Fibroblast of skin of left biceps (primary cell): ENCODE measurements at regions not wholly inside any gene's neighbourhood (a gene's known extent, or its start where the extent isn't known, plus 50 kb on each side); places are given as distances from the start of the nearest gene placed in this dataset.
"Not testable (repeated sequence)": the region's sequence is repeated elsewhere in the genome, so short reads cannot be mapped to it uniquely, and the experiment has no call there.

Experiments used
- DNase-seq, 2 experiments: peaks; one replicate each; pipeline ENCODE4 v3.0.0-alpha.2; 2013; ENCODE audit warnings: low read depth in 2 of 2

DNA sequence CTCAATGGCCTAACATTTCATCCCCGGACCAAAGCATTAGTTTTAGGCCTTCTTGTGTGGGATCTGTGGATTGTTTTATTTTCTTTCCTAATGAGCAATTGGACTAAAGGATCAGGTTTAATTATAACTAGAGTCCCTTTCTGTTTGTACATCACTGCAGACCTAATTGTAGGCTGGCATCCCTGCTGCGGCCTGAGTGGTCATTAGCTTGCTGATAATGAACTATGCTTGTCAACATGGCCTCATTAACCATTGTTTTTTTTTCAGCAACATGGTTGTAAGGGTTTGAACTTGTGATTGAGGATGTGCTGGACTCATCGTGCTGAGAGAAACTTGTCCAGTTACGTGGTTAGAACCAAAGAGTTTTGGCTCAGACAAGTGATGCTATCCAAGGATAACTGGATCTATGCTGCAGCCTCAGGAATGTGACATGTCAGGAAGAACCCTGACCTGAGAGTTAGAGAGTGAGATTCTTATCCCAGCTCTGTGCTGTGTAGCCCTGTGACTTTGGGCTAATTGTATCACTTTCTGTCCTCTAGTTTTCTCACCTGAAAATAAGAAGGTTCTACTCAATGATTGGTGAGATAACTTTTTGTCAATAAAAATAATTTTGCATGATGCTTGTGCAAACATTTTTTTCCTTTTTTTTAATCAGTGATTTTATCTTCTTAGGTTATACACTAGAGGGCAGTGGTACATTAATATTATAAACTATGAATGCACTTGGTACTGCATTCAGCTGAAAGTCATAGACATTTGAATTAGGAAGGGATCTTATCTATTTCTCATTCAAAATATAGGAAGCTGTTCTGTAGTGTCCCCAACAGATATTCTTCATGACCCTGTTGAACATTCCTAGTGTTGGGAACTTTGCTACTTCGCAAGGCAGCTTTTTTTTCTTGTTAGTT is 140.9 kb downstream of the RNF144B start:
- no peak for DNase-seq

DNA sequence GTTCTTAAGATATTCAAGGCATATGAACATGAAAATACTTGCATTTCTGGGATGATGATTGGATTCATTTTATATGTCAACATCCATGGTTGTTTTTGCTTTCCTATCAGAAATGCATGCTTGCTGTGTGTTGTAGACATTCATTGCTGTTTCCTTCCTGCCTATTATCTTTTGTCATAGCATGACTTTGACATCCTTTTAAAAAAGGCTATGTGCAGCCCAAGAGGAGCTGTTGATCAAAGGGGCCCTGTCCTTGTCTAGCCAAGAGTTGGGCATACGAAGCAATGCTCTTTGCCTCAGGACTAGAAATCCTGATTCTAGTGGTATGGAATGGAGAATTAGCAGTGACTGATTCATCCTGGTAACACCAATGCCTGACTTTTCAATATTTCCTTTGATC is 143.1 kb downstream of the RNF144B start:
- no peak for DNase-seq

DNA sequence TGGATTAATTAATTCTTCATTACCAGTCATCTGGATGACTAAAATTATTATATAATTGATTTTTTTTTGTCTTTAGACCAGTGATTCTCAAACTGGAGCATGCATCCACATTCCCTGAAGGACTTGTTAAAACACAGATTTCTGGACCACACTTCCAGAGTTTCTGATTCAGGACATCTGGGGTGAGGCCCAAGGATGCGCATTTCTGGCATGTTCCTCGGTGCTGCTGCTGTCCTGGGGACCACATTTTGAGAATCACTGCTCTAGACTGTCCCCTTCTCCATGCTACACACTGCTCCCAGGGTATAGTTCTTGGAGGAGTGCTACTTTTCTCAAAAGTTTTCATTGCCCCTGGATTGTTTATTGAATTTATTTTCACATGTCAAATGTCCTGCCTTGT is 145.0 kb downstream of the RNF144B start:
- no peak for DNase-seq

DNA sequence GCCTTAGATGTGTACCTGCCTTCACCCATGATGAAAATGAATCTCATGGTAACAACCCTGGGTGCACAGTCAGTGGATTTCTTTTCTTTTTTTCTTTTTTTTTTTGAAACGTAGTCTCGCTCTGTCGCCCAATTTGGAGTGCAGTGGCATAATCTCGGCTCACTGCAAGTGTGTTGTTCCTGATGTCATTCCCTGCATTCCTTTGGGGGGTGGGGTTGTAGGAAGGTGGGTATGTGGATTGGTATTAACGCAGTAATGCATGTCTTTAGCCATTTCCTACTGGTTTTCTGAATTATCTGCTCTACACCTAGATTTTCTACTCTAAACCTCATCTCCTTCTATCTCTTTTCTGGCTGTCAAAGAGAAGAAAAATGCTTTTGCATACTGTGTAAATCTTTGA is 146.6 kb downstream of the RNF144B start:
- DNase-seq, result no peak

DNA sequence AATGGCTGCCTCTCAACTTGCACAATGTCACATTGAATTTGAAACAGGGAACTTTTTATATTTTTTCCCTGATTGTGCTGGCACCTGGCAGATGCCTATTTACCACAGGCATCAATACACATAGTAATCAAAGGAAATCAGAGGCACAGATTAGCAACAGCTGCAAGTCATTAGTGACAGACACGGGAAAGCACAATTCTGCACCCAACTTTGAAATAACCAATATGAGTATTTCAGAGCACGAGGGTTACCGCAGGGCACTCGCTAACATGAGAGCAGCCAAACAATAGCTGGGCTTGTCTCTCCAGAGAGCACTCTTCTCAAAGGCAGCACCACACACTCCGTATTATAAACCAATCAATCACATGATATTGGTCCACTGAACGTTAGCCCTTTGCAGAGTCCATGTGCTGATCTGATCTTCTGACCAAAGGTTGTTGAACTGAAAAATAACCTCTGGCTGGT is 149.5 kb downstream of the RNF144B start:
- no peak for DNase-seq

DNA sequence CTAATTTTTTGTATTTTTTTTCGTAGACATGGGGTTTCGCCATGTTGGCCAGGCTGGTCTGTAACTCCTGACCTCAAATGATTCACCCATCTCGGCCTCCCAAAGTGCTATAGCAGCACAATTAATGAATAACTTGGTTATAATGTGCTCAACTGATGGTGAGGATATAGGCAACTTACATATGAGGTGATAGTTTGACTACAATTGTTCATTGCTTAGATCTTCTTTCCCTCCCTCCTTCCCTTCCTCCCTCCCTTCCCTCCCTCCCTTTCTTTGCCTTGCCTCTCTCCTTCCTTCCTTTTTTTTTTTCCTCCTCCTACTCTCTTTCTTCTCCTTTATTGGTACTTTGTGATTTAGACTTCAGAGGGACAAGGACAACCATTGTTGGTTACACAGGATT is 151.2 kb downstream of the RNF144B start:
- DNase-seq, result no peak

DNA sequence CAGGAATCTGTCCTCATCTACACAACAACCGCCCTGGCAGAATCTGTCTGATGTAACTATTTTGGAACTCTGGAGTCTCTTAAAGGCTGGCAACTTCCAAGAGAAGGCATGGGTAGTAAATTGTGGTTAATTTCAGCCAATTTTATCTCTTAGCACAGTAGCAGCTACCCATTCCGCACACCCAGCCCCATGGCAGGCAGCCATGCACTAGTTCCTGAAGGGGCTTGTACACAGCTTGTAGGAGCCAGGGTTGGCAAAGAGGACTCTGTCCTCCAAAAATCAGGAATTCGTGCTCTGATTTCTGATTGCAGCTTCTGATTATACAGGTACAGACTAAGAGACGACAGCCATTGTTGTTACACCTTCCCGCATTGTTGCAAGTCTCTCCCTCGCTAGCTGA is 155.9 kb downstream of the RNF144B start:
- no peak for DNase-seq

DNA sequence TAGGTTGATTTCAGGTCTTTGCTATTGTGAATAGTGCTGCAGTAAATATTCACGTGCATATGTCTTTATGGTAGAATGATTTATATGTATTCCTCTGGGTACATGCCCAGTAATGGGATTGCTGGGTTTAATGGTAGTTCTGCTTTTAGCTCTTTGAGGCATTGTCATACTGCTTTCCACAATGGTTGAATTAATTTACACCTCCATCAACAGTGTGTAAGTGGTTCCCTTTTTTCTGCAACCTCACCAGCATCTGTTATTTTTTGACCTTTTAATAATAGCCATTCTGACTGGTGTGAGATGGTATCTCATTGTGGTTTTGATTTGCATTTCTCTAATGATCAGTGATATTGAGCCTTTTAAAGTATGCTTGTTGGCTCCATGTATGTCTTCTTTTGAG is 158.0 kb downstream of the RNF144B start:
- DNase-seq, result not testable (repeated sequence)

DNA sequence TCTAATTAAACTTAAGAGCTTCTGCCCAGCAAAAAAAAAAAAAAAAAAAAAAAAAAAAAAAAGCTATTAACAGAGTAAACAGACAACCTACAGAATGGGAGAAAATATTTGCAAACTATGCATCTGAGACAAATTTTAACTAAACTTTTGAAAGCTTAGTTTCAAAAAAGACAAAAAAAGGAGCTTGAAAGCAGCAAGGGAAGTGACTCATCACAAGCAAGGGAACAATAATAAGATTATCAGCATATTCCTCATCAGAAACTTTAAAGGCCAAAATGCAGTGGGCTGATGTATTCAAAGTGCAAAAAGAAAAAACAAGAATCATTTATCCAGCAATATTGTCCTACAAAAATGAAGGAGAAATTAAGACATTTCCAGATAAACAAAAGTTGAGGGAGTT is 158.6 kb downstream of the RNF144B start:
- DNase-seq, result no peak

DNA sequence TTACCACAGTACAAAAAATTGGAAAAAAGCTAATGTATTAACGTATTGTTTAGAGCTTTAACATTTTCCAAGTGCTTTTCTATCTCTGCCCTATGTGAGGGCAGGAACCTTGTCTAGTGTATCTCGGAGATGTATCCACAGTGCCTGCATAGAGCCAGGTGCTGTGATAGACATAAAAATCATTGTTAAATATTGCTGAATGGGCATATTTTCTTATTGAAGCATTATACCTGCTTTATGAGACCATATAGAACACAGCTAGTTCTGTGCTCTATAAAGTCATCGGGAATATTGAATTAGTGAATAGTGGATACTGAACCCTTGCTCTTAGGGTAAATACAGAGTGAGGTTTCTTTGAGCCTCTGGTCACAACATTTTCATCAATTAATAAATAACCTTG is 163.0 kb downstream of the RNF144B start:
- no peak for DNase-seq

DNA sequence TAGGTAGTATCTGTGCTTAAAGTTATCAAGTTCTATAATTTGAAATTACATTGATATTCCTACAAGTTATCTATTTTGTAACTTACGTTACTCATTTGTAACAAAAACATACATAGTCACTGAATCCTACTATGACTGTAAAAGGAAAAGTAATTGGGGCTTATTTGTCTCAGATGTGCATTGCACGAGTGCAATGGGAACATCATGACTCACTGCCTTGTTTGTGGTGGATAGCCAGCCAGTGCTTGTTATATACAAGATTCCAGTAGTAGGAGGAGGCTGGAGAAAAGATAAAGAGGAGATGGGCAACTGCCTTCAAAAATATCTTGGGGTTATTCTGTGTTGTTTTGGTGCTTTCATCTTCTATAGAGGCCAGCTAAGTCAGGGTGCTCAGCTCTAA is 164.1 kb downstream of the RNF144B start:
- DNase-seq, result peak; percentile 17 to 22

DNA sequence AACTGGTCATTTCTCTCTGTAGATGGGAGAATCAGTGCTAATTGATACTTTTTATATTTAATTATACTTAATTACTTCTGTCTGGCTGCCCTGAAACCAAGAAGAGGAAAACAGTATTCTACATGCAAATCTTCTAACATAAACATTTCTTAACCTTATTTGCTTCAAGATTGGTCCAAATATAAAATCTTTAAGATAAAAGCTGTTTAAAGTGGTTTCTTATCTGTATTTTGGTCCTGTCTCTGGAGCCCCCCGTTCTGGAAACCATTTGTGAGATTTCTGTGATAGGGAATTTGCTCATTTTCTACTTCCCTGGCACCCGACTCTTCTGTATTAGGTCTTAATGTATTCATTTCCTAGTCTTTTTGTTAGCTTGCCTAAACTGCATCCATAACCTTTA is 168.6 kb downstream of the RNF144B start:
- DNase-seq, result no peak

DNA sequence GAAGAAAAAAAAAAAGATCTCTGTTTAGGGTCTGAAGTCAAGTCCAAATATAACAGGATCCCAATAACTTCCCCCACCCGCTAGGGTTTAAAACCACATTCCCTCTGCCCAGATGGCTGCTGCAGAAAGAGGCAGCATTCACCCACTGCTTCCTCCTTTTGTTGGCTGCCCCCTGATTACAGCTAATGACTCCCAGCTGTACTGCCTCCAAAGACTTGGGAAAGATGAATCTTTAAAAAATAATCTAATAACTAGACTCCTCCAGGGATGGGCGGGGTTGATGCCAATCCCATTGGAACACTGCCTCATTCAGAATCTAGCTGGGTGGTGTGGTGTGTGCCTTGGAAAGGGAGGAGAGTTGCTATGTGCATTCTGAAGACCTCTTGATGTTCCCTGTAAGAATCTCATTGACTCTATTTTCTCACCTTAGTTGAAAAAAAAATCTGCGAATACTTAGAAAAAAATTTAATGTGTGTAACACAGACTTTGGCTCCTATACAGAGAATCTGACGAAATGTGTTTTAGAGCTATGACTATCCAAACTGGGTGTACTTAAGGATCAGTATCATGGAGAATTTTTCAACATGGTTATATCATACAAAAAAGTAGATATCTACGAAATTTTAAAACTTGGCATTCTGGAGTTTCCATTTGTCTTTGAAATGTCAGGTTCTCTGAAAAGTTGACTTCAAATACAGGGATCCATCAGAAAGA is 174.0 kb downstream of the RNF144B start:
- DNase-seq, result no peak

DNA sequence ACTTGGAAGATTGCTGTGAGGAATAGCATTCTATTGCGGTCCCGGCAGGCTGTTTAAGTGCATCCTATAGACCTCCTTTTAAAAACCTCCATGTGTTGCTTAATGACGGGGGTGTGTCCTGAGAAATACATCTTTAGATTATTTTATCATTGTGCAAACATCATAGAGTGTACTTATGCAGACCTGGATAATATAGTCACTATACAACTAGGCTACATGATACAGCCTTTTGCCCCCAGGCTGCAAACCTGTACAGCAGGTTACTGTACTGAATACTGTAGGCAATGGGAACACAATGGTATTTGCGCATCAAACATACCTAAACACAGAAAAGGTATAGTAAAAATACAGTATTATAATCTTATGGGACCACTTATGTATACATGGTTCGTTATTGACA is 175.6 kb downstream of the RNF144B start:
- DNase-seq, result no peak

DNA sequence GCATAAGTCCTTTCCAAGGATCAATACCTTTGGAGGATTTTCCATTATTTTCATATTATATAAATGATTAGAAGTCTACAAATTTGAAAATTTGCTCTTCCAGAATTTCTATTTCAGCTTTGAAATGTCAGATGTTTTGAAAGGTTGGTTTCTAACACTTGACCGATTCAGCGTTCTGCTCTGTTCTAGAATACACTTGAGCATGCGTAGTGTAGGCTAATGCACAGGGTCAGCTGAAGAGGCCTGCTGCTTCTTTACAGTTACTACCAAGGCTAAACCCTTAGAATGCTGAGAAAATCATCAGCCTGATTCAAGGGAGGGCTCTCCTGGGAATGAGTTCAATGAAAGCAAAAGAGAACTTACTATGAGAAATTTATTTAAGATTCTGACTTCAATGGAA is 177.6 kb downstream of the RNF144B start:
- DNase-seq, result no peak

DNA sequence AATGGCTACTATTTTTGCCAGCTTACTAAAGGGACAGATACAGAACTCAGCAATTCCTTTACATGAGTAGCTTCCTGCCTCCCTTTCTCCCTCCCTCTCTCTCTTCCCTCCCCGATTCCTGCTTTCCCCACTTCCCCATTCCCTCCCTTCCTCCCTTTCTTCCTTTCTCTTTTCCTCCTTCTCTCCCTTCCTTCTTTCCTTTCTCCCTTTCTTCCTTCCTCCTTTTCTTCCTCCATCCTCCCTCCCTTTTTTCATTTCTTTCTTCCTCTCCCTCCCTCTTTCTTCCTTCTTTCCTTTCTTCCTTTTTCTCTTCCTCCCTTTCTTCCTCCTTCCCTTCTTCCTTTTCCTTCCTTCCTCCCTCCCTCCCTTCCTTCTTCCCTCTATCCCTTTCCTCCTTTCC is 178.1 kb downstream of the RNF144B start:
- no peak for DNase-seq

DNA sequence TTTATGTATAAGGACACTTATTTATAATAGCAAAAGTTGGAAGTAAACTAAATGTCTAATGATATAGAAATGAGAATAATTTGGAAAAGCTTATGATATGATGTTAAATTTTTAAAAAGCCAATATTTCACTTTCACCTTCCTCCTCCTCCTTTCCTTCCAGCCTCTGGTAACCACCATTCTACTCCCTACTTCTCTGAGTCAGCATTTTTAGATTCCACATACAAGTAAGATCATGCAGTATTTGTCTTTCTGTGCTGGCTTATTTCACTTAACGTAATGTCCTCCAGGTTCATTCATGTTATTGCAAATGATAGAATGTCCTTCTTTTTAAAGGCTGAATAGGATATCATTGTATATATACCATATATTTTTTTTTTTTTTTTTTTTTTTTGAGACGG is 180.2 kb downstream of the RNF144B start:
- no peak for DNase-seq

DNA sequence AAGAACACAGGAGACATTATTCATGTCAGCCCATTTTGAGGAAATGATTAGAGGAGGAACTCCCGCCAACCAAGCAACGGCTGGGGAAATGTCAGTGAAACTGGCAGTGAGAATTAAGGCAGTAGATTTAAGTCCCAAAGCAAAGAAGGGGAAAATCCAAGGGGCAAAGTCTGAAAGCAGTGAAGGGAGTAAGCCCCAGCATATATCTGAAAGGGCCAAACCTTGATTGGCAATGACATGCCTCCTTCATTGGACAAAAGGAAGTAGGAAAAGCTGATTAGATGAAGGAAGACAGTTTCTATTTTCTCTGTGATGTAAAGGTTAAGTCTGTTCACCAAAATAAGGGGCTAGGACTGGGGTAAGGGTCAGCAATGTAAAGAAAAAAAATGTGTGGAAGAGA is 190.3 kb downstream of the RNF144B start:
- DNase-seq, result no peak

DNA sequence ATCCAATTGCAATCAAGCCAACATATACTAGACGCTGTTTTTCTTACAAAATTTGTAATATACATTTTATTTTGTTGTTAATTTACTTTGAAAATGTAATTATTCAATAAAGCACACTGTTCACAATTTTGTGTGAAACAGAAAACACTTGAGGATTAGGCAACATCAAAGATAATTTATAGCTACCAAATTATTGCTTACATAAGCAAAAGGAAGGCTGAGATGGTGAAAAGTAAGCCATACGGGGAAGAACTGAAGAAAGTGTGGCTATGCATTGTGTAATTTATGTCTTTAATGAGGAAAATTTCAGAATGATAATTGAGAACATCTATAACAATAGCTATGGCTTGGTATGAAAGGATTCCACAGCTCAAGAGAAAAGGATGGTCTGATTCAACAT is 192.0 kb downstream of the RNF144B start:
- DNase-seq, result no peak

DNA sequence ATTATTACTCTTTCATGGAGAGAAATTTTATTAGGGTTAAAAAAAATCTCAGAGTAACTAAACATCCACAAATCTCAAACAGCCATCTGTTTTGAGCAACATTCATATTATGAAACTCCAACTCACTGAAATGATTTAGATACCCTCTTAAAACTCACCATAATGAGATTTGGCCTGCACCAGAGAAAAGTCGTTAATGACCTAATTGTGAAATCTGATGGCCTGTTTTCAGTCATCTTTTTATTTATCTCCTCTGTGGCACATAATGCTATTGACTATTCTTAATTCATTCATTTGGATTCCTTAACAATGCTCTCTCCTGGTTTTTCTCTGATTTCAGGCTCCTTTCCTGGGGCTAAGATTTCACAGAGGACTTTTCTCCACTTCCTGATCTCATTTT is 192.7 kb downstream of the RNF144B start:
- no peak for DNase-seq

DNA sequence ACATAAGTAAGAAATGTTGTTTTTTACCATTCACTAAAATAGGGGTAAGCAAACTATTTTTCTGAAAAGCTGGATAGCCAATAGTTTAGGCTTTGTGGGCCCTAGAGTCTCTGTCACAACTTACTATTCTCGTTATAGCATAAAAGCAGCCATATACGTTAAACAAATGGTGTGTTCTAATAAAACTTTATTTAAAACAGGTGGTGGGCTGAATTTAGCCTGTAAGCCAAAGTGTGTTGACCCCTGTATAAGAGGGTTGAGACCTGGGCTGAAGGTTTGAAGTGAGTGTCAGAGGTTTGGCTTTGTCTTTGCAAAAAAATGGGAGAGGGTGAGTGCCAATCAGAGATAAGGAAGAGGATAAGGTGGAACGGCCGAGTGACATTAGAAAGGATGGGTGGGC is 197.2 kb downstream of the RNF144B start:
- no peak for DNase-seq

DNA sequence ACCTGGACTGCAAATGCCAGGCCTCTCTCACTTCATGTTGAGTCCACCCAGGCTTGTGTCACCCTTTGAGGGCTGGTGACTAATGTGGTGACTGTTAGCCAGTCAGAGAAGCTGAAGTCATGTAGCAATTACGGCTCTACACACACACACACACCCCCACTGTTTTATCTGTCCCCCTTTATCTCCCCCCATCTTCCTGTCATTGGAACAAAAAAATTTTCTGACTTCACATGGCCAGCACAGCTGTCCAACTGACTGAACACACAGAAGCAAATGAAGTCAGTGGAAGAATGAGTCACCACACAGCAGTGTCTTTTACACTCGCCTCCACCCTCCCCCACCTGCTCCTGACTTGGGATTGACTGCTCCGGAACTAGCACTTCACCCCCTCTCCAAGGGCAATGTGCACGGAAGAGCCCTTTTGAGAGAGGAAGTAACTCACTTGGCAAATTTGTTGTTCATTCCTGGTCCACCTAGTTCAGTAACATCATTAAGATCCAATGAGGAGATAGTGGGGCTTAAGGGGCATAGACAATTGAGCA is 198.0 kb downstream of the RNF144B start:
- peak in 1 of 2 experiments; percentile 5 for DNase-seq

DNA sequence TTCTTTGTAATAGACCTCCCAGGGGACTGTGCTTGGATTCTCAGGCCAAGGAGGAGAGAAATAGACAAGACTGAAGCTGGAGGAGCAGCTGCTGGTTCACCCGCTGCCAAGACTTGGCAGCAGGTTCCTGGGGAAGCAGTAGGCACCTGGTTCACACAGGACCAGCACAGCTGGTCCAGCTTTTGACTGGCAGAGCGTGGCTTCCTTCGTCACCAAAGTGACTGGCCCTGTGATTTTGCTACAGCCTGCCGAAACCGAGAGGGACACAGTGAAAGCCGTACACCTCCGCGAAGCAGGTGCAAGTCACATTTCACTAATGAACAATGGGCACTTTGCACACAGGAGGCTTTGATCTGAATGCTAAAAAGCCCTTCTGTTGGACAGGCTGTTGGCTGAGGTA is 199.0 kb downstream of the RNF144B start:
- DNase-seq, result no peak
